ENCODE measurements at regions not wholly inside any gene's neighbourhood (a gene's known extent, or its start where the extent isn't known, plus 50 kb on each side); places are given as distances from the start of the nearest gene placed in this dataset.

DNA sequence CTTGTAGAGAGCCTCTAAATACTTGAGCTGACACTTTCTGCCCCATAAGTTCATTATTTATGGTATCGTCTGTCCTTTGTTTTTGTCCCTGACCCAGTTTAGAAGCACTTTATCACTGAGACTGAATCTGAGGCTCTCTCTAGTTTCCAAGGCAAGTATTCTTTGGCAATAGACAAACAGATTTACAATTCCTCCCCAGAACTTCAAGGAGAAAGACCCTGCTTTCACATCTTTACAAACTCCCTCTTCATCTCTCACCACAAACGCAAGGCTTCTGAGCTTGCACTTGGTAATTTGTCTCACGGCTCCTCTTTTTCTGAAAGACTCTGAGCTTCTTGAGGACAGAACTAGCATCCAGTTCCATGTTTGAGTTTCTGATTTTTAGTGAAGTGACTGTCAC lies 49.8 kb upstream of the PARP11 start:
- TF ChIP-seq, protein P1, sequence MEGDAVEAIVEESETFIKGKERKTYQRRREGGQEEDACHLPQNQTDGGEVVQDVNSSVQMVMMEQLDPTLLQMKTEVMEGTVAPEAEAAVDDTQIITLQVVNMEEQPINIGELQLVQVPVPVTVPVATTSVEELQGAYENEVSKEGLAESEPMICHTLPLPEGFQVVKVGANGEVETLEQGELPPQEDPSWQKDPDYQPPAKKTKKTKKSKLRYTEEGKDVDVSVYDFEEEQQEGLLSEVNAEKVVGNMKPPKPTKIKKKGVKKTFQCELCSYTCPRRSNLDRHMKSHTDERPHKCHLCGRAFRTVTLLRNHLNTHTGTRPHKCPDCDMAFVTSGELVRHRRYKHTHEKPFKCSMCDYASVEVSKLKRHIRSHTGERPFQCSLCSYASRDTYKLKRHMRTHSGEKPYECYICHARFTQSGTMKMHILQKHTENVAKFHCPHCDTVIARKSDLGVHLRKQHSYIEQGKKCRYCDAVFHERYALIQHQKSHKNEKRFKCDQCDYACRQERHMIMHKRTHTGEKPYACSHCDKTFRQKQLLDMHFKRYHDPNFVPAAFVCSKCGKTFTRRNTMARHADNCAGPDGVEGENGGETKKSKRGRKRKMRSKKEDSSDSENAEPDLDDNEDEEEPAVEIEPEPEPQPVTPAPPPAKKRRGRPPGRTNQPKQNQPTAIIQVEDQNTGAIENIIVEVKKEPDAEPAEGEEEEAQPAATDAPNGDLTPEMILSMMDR (IDR thresholded peaks at IDR 0.05; ENCODE audit: control insufficient read depth, insufficient read depth, low read depth, low read length, missing control alignments) = no peak
- no peak overlapping the region for H3K4me3 ChIP-seq (ENCODE audit: control insufficient read depth, low read depth, low read length)
- no peak for DNase-seq (ENCODE audit: low read depth)
